ENCODE measurements at regions not wholly inside any gene's neighbourhood (a gene's known extent, or its start where the extent isn't known, plus 50 kb on each side); places are given as distances from the start of the nearest gene placed in this dataset.
A peak's percentile ranks its signal among the peaks of the same experiment; 100 is the strongest.
"Not testable (repeated sequence)": the region's sequence is repeated elsewhere in the genome, so short reads cannot be mapped to it uniquely, and the experiment has no call there.

- DNase-seq, result peak; percentile 71
These were observed 133.4 kb downstream of the SLC1A3 start for GRCh38 chr5:36739751-36740221.

GRCh38 chr5:36740259-36740898, 134.0 kb downstream of the SLC1A3 start:
- peak; percentile 39 for DNase-seq

- peak; percentile 29 for DNase-seq
These were observed 134.7 kb downstream of the SLC1A3 start for GRCh38 chr5:36741128-36741527.

GRCh38 chr5:36743891-36744772, 132.4 kb upstream of the NIPBL start:
- DNase-seq, result peak; percentile 63

GRCh38 chr5:36744773-36745589, 131.6 kb upstream of the NIPBL start:
- DNase-seq, result peak; percentile 79

GRCh38 chr5:36747794-36748193, 128.8 kb upstream of the NIPBL start:
- DNase-seq, result not testable (repeated sequence)

- no peak for DNase-seq
These were observed 124.7 kb upstream of the NIPBL start for GRCh38 chr5:36751886-36752285.

- no peak for DNase-seq
These were observed 121.2 kb upstream of the NIPBL start for GRCh38 chr5:36755342-36755741.

- DNase-seq, result no peak
These were observed 120.6 kb upstream of the NIPBL start for GRCh38 chr5:36755920-36756488.

GRCh38 chr5:36756848-36757247, 119.7 kb upstream of the NIPBL start:
- DNase-seq, result no peak

GRCh38 chr5:36759117-36759516, 117.5 kb upstream of the NIPBL start:
- DNase-seq, result no peak

- no peak for DNase-seq
These were observed 113.1 kb upstream of the NIPBL start for GRCh38 chr5:36763454-36763853.

- DNase-seq, result no peak
These were observed 110.7 kb upstream of the NIPBL start for GRCh38 chr5:36765876-36766275.

- no peak for DNase-seq
These were observed 109.6 kb upstream of the NIPBL start for GRCh38 chr5:36766981-36767380.

GRCh38 chr5:36768450-36768849, 108.1 kb upstream of the NIPBL start:
- DNase-seq, result no peak

- no peak for DNase-seq
These were observed 107.3 kb upstream of the NIPBL start for GRCh38 chr5:36769129-36769770.

- no peak for DNase-seq
These were observed 106.4 kb upstream of the NIPBL start for GRCh38 chr5:36770125-36770524.

GRCh38 chr5:36772276-36773140, 104.1 kb upstream of the NIPBL start:
- no peak for DNase-seq

GRCh38 chr5:36777105-36777757, 99.3 kb upstream of the NIPBL start:
- DNase-seq, result no peak

GRCh38 chr5:36778336-36778735, 98.2 kb upstream of the NIPBL start:
- no peak for DNase-seq

- not testable (repeated sequence) for DNase-seq
These were observed 94.0 kb upstream of the NIPBL start for GRCh38 chr5:36782612-36783011.

Data from NCI-H1048 (cell line).